H9 (cell line): ENCODE measurements at regions not wholly inside any gene's neighbourhood (a gene's known extent, or its start where the extent isn't known, plus 50 kb on each side); places are given as distances from the start of the nearest gene placed in this dataset.

Source experiments
- DNase-seq: peaks from one replicate; pipeline ENCODE4 v3.0.0-alpha.2; 2017
- H2AFZ ChIP-seq: one replicate; pipeline ENCODE4 v1.6.1; 2013; ENCODE audit warnings: mild to moderate bottlenecking, low read length, control low read depth, moderate library complexity
- H2AK5ac ChIP-seq: 2 replicates; pipeline ENCODE4 v1.6.1; 2013; ENCODE audit warnings: low read length, control low read depth, mixed read lengths; ENCODE audit not compliant: insufficient read length
- H2BK120ac ChIP-seq: one replicate; pipeline ENCODE4 v1.6.1; 2013; ENCODE audit warnings: low read depth, mild to moderate bottlenecking, low read length, control low read depth, inconsistent platforms; ENCODE audit not compliant: poor library complexity, severe bottlenecking
- H2BK12ac ChIP-seq: 2 replicates; pipeline ENCODE4 v1.6.1; 2013; ENCODE audit warnings: low read length, control low read depth, mixed read lengths, low read depth; ENCODE audit not compliant: insufficient read length
- H2BK15ac ChIP-seq: 2 replicates; pipeline ENCODE4 v1.6.1; 2013; ENCODE audit warnings: low read depth, low read length, control low read depth
- H2BK20ac ChIP-seq: one replicate; pipeline ENCODE4 v1.6.1; 2013; ENCODE audit warnings: low read depth, mild to moderate bottlenecking, low read length, control low read depth, inconsistent platforms; ENCODE audit not compliant: poor library complexity, severe bottlenecking
- H2BK5ac ChIP-seq: 2 replicates; pipeline ENCODE4 v1.6.1; 2013; ENCODE audit warnings: low read length, control low read depth, mixed read lengths; ENCODE audit not compliant: insufficient read length
- H3K14ac ChIP-seq: 2 replicates; pipeline ENCODE4 v1.6.1; 2013; ENCODE audit warnings: low read length, control low read depth; ENCODE audit not compliant: insufficient read depth
- H3K18ac ChIP-seq: 2 replicates; pipeline ENCODE4 v1.6.1; 2013; ENCODE audit warnings: low read depth, mild to moderate bottlenecking, mixed read lengths, low read length, control low read depth; ENCODE audit not compliant: insufficient read length
- H3K23ac ChIP-seq: 2 replicates; pipeline ENCODE4 v1.6.1; 2013; ENCODE audit warnings: low read length, control low read depth, mixed read lengths, low read depth; ENCODE audit not compliant: insufficient read length
- H3K23me2 ChIP-seq: 2 replicates; pipeline ENCODE4 v1.6.1; 2013; ENCODE audit warnings: low read depth, mild to moderate bottlenecking, mixed read lengths, low read length, control low read depth; ENCODE audit not compliant: insufficient read length, poor library complexity, severe bottlenecking
- H3K27ac ChIP-seq: 2 replicates; pipeline ENCODE4 v1.5.1; 2013; ENCODE audit warnings: low read length, control low read depth, mixed read lengths, low read depth; ENCODE audit not compliant: insufficient read length
- H3K27me3 ChIP-seq: 2 replicates; pipeline ENCODE4 v1.6.1; 2013; ENCODE audit warnings: low read length, control low read depth, inconsistent platforms; ENCODE audit not compliant: insufficient read depth
- H3K4ac ChIP-seq: 2 replicates; pipeline ENCODE4 v1.6.1; 2013; ENCODE audit warnings: low read depth, mild to moderate bottlenecking, control low read depth, inconsistent platforms, low read length, moderate library complexity
- H3K4me1 ChIP-seq: 2 replicates; pipeline ENCODE4 v1.6.1; 2013; ENCODE audit warnings: low read length, control low read depth, inconsistent platforms; ENCODE audit not compliant: insufficient read depth
- H3K4me2 ChIP-seq: 2 replicates; pipeline ENCODE4 v1.6.1; 2013; ENCODE audit warnings: low read length, control low read depth, mixed read lengths; ENCODE audit not compliant: insufficient read length, insufficient read depth
- H3K56ac ChIP-seq: 2 replicates; pipeline ENCODE4 v1.6.1; 2013; ENCODE audit warnings: low read depth, mild to moderate bottlenecking, mixed read lengths, low read length, control low read depth; ENCODE audit not compliant: insufficient read length
- H3K79me1 ChIP-seq: 2 replicates; pipeline ENCODE4 v1.6.1; 2013; ENCODE audit warnings: low read depth, mild to moderate bottlenecking, moderate library complexity, low read length, control low read depth, inconsistent platforms; ENCODE audit not compliant: insufficient read depth, poor library complexity, severe bottlenecking
- H3K79me2 ChIP-seq: 2 replicates; pipeline ENCODE4 v1.6.1; 2013; ENCODE audit warnings: low read length, control low read depth, inconsistent platforms; ENCODE audit not compliant: insufficient read depth
- H3K9ac ChIP-seq: 2 replicates; pipeline ENCODE4 v1.6.1; 2013; ENCODE audit warnings: low read length, control low read depth, mixed read lengths; ENCODE audit not compliant: insufficient read length; ENCODE audit errors: extremely low read depth
- H3K9me3 ChIP-seq: one replicate; pipeline ENCODE4 v1.6.1; 2013; ENCODE audit warnings: low read depth, low read length, inconsistent platforms; ENCODE audit not compliant: control insufficient read depth
- H3T11ph ChIP-seq: one replicate; pipeline ENCODE4 v1.6.1; 2013; ENCODE audit warnings: mild to moderate bottlenecking, low read length, control low read depth, inconsistent platforms
- H4K20me1 ChIP-seq: one replicate; pipeline ENCODE4 v1.6.1; 2013; ENCODE audit not compliant: control insufficient read depth, insufficient read length, insufficient read depth
- H4K5ac ChIP-seq: 2 replicates; pipeline ENCODE4 v1.6.1; 2013; ENCODE audit warnings: low read depth, mild to moderate bottlenecking, mixed read lengths, low read length, control low read depth; ENCODE audit not compliant: insufficient read length
- H4K8ac ChIP-seq: replicated peaks from 2 replicates; pipeline ENCODE4 v1.6.1; 2013; ENCODE audit warnings: low read length, control low read depth, mixed read lengths, low read depth; ENCODE audit not compliant: insufficient read length
- H4K91ac ChIP-seq: 2 replicates; pipeline ENCODE4 v1.6.1; 2013; ENCODE audit warnings: low read depth, mild to moderate bottlenecking, moderate library complexity, mixed read lengths, low read length, control low read depth; ENCODE audit not compliant: insufficient read length
- H3K27ac Mint-ChIP-seq, 3 experiments: 2 replicates in 2 of 3; 3 replicates in 1 of 3; pipeline ENCODE4 v1.8.0; 2020 to 2021; ENCODE audit warnings: mixed read lengths in 3 of 3, mild to moderate bottlenecking in 1 of 3, moderate library complexity in 1 of 3
- H3K27me3 Mint-ChIP-seq: 2 replicates; pipeline ENCODE4 v1.8.0; 2021; ENCODE audit warnings: low read depth, mild to moderate bottlenecking, moderate library complexity, mixed read lengths
- H3K36me3 Mint-ChIP-seq, 3 experiments: 2 replicates in 2 of 3; 3 replicates in 1 of 3; pipeline ENCODE4 v1.8.0; 2020 to 2021; ENCODE audit warnings: low read depth in 3 of 3, mixed read lengths in 3 of 3; ENCODE audit not compliant: insufficient read depth in 1 of 3
- H3K4me1 Mint-ChIP-seq, 2 experiments: 2 replicates each; pipeline ENCODE4 v1.8.0; 2020; ENCODE audit warnings: mixed read lengths in 2 of 2
- H3K4me3 Mint-ChIP-seq, 2 experiments: 2 replicates in 1 of 2; 3 replicates in 1 of 2; pipeline ENCODE4 v1.8.0; 2020 to 2021; ENCODE audit warnings: mild to moderate bottlenecking in 2 of 2, mixed read lengths in 2 of 2, moderate library complexity in 1 of 2
- H3K9me3 Mint-ChIP-seq, 2 experiments: 2 replicates in 1 of 2; 3 replicates in 1 of 2; pipeline ENCODE4 v1.8.0; 2020; ENCODE audit warnings: mild to moderate bottlenecking in 2 of 2, mixed read lengths in 2 of 2, moderate library complexity in 1 of 2
- WGBS: extraction: QIAGEN DNeasy Blood & Tissue Kit; methylation state at CpG from one replicate; pipeline ENCODE4 v1.1.7; 2013; ENCODE audit warnings: missing lambda C conversion rate, low lambda C conversion rate, mixed read lengths; ENCODE audit not compliant: insufficient read length; ENCODE audit errors: extremely low coverage; 5-methylcytosine and 5-hydroxymethylcytosine counted together
- TF ChIP-seq, protein P1 (sequence below): fragments of 200-600 bp; sonication (generic); conservative IDR thresholded peaks from 3 replicates; pipeline ENCODE4 v1.8.0; 2021; ENCODE audit warnings: antibody characterized with exemption, mild to moderate bottlenecking

- no CpG with 5 or more reads among the region's 4 CpGs for WGBS
- H3K36me3 Mint-ChIP-seq: no peaks in the 10 kb centered on the region
Observed at GRCh38 chr3:146664403-146664802, 59.3 kb upstream of the PLSCR5 start.

More at GRCh38 chr3:146664403-146664802, 59.3 kb upstream of the PLSCR5 start:
- no peak overlapping the region for H2BK20ac ChIP-seq
- no peak overlapping the region for H3K9ac ChIP-seq
- Mint-ChIP-seq H3K27ac (no peak overlapping the region), H3K27me3 (no peaks in the 10 kb centered on the region), H3K9me3 (peaks cover 0 to 2% of the 10 kb centered on the region in 2 experiments; a peak in 1 of 5 replicates), H3K4me3 (no peak overlapping the region), H3K4me1 (peaks cover 8 to 10% of the 10 kb centered on the region in 2 experiments)
- H2AFZ ChIP-seq: no peak overlapping the region
- no peak overlapping the region for H3K56ac ChIP-seq
- H4K91ac ChIP-seq: no peak overlapping the region
- H3K79me2 ChIP-seq: no peaks in the 10 kb centered on the region
- H3K4me1 ChIP-seq: no peaks in the 10 kb centered on the region
- no peak overlapping the region for H2AK5ac ChIP-seq
- no peak overlapping the region for H4K5ac ChIP-seq
- H3K79me1 ChIP-seq: no peaks in the 10 kb centered on the region
- H4K8ac ChIP-seq: no peak overlapping the region
- no peak overlapping the region for H3K27ac ChIP-seq
- no peak overlapping the region for H3T11ph ChIP-seq
- no peak overlapping the region for H2BK120ac ChIP-seq
- H4K20me1 ChIP-seq: no peaks in the 10 kb centered on the region
- no peaks in the 10 kb centered on the region for H3K23me2 ChIP-seq
- H2BK15ac ChIP-seq: no peak overlapping the region
- H3K14ac ChIP-seq: no peak overlapping the region
- H2BK12ac ChIP-seq: no peak overlapping the region
- H3K4ac ChIP-seq: no peak overlapping the region
- no peak overlapping the region for H3K4me2 ChIP-seq
- no peak for DNase-seq
- no peaks in the 10 kb centered on the region for H3K27me3 ChIP-seq
- no peak overlapping the region for H3K18ac ChIP-seq
- H3K9me3 ChIP-seq: no peaks in the 10 kb centered on the region
- TF ChIP-seq, protein P1, sequence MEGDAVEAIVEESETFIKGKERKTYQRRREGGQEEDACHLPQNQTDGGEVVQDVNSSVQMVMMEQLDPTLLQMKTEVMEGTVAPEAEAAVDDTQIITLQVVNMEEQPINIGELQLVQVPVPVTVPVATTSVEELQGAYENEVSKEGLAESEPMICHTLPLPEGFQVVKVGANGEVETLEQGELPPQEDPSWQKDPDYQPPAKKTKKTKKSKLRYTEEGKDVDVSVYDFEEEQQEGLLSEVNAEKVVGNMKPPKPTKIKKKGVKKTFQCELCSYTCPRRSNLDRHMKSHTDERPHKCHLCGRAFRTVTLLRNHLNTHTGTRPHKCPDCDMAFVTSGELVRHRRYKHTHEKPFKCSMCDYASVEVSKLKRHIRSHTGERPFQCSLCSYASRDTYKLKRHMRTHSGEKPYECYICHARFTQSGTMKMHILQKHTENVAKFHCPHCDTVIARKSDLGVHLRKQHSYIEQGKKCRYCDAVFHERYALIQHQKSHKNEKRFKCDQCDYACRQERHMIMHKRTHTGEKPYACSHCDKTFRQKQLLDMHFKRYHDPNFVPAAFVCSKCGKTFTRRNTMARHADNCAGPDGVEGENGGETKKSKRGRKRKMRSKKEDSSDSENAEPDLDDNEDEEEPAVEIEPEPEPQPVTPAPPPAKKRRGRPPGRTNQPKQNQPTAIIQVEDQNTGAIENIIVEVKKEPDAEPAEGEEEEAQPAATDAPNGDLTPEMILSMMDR: no peak
- H3K23ac ChIP-seq: no peak overlapping the region
- H2BK5ac ChIP-seq: no peak overlapping the region
